ENCODE measurements at regions not wholly inside any gene's neighbourhood (a gene's known extent, or its start where the extent isn't known, plus 50 kb on each side); places are given as distances from the start of the nearest gene placed in this dataset.

DNA sequence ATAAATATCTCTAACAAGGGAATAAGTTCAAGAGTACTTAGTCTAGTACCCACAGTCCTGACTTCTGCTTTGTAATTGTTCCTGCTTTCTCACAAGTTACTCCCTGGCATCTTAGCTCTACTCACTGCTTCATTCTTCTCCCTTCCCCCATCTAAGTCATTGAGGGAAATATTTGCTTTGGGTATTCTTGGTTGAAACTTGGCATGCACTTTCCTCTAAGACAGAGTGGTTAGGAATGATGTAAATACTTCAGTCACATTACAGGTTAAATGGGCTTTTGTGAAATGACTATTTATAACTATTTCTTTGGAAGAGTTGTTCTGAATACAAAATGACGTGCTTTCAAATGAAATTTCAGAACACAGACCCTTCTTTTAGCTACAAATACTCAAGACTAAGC is 67.7 kb upstream of the PLEKHG1 start:
- TF ChIP-seq, protein P1, sequence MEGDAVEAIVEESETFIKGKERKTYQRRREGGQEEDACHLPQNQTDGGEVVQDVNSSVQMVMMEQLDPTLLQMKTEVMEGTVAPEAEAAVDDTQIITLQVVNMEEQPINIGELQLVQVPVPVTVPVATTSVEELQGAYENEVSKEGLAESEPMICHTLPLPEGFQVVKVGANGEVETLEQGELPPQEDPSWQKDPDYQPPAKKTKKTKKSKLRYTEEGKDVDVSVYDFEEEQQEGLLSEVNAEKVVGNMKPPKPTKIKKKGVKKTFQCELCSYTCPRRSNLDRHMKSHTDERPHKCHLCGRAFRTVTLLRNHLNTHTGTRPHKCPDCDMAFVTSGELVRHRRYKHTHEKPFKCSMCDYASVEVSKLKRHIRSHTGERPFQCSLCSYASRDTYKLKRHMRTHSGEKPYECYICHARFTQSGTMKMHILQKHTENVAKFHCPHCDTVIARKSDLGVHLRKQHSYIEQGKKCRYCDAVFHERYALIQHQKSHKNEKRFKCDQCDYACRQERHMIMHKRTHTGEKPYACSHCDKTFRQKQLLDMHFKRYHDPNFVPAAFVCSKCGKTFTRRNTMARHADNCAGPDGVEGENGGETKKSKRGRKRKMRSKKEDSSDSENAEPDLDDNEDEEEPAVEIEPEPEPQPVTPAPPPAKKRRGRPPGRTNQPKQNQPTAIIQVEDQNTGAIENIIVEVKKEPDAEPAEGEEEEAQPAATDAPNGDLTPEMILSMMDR (IDR thresholded peaks at IDR 0.05; ENCODE audit: insufficient read depth, low read length, poor library complexity, severe bottlenecking) = no peak
- TF ChIP-seq EZH2phosphoT487 (conservative IDR thresholded peaks at IDR 0.05; ENCODE audit: low read length) = no peak
- Histone ChIP-seq H2AFZ (ENCODE audit: low read depth, low read length, severe bottlenecking) (no peak overlapping the region), H3K4me3 (ENCODE audit: insufficient read depth, low read length, poor library complexity, severe bottlenecking) (no peak overlapping the region), H3K27me3 (ENCODE audit: low read length) (no peaks in the 10 kb centered on the region), H3F3A (ENCODE audit: insufficient read depth) (no peaks in the 10 kb centered on the region), H3K9ac (ENCODE audit: low read length) (no peak overlapping the region), H3K9me2 (replicated peaks; ENCODE audit: insufficient read depth, low read length) (no peaks in the 10 kb centered on the region), H3K9me3 (ENCODE audit: insufficient read depth, low read length) (no peaks in the 10 kb centered on the region), H3K27ac (ENCODE audit: low read depth, low read length) (no peak overlapping the region), H3K79me2 (ENCODE audit: insufficient read depth, low read length) (no peaks in the 10 kb centered on the region), H3K4me2 (ENCODE audit: low read depth, low read length, poor library complexity, severe bottlenecking) (no peak overlapping the region), H3K36me3 (ENCODE audit: low read length) (no peaks in the 10 kb centered on the region), H4K20me1 (ENCODE audit: low read depth, low read length) (no peaks in the 10 kb centered on the region)

- Histone ChIP-seq H3K9me3 (ENCODE audit: insufficient read depth, low read length) (no peaks in the 10 kb centered on the region), H3K27me3 (ENCODE audit: low read length) (no peaks in the 10 kb centered on the region), H2AFZ (ENCODE audit: low read depth, low read length, severe bottlenecking) (no peak overlapping the region), H3K79me2 (ENCODE audit: insufficient read depth, low read length) (no peaks in the 10 kb centered on the region), H3K27ac (ENCODE audit: low read depth, low read length) (no peak overlapping the region), H3K9me2 (replicated peaks; ENCODE audit: insufficient read depth, low read length) (no peaks in the 10 kb centered on the region), H4K20me1 (ENCODE audit: low read depth, low read length) (no peaks in the 10 kb centered on the region), H3F3A (ENCODE audit: insufficient read depth) (no peaks in the 10 kb centered on the region), H3K9ac (ENCODE audit: low read length) (no peak overlapping the region), H3K4me3 (ENCODE audit: insufficient read depth, low read length, poor library complexity, severe bottlenecking) (no peak overlapping the region), H3K4me2 (ENCODE audit: low read depth, low read length, poor library complexity, severe bottlenecking) (no peak overlapping the region), H3K36me3 (ENCODE audit: low read length) (no peaks in the 10 kb centered on the region)
- no peak for TF ChIP-seq EZH2phosphoT487 (conservative IDR thresholded peaks at IDR 0.05; ENCODE audit: low read length)
- TF ChIP-seq, protein P1 (IDR thresholded peaks at IDR 0.05; ENCODE audit: insufficient read depth, low read length, poor library complexity, severe bottlenecking) = no peak
Measured at GRCh38 chr6:150534553-150534952, 65.1 kb upstream of the PLEKHG1 start.

- no peak for TF ChIP-seq EZH2phosphoT487 (conservative IDR thresholded peaks at IDR 0.05; ENCODE audit: low read length)
- TF ChIP-seq, protein P1 (IDR thresholded peaks at IDR 0.05; ENCODE audit: insufficient read depth, low read length, poor library complexity, severe bottlenecking) = no peak
- no peak overlapping the region for H3K4me2 ChIP-seq (ENCODE audit: low read depth, low read length, poor library complexity, severe bottlenecking)
- no peaks in the 10 kb centered on the region for H3K36me3 ChIP-seq (ENCODE audit: low read length)
- H3F3A ChIP-seq (ENCODE audit: insufficient read depth) = no peaks in the 10 kb centered on the region
- no peak overlapping the region for H3K4me3 ChIP-seq (ENCODE audit: insufficient read depth, low read length, poor library complexity, severe bottlenecking)
- H3K79me2 ChIP-seq (ENCODE audit: insufficient read depth, low read length) = no peaks in the 10 kb centered on the region
- no peaks in the 10 kb centered on the region for H3K9me3 ChIP-seq (ENCODE audit: insufficient read depth, low read length)
- H3K27ac ChIP-seq (ENCODE audit: low read depth, low read length) = no peak overlapping the region
- H2AFZ ChIP-seq (ENCODE audit: low read depth, low read length, severe bottlenecking) = no peak overlapping the region
- H3K9me2 ChIP-seq (replicated peaks; ENCODE audit: insufficient read depth, low read length) = no peaks in the 10 kb centered on the region
- H3K9ac ChIP-seq (ENCODE audit: low read length) = no peak overlapping the region
- H4K20me1 ChIP-seq (ENCODE audit: low read depth, low read length) = no peaks in the 10 kb centered on the region
- H3K27me3 ChIP-seq (ENCODE audit: low read length) = no peaks in the 10 kb centered on the region
Measured at GRCh38 chr6:150535151-150535804, 64.4 kb upstream of the PLEKHG1 start.
